Calu3 (cell line): ENCODE measurements at regions not wholly inside any gene's neighbourhood (a gene's known extent, or its start where the extent isn't known, plus 50 kb on each side); places are given as distances from the start of the nearest gene placed in this dataset.

ENCODE experiments used
- BruUV-seq: library from RNA; stranded (reverse); fragments of 400-500 nt; replicated peaks from 2 replicates; lab custom pipeline; 2021; lab: Mats Ljungman, UMichigan
- CTCF ChIA-PET: fragments of 300-600 bp; sonication (Branson Sonifier 250); formaldehyde crosslinking; loops from one replicate; lab custom pipeline; 2022; ENCODE audit warnings: antibody characterized with exemption; lab: Charles Lee
- DNase-seq: peaks from one replicate; pipeline ENCODE4 v3.0.0; 2022
- H3K27ac Mint-ChIP-seq: one replicate; pipeline ENCODE4 v1.8.0; 2022; ENCODE audit warnings: mixed read lengths; ENCODE audit not compliant: unreplicated experiment
- H3K27me3 Mint-ChIP-seq: one replicate; pipeline ENCODE4 v1.8.0; 2022; ENCODE audit warnings: mixed read lengths; ENCODE audit not compliant: unreplicated experiment
- H3K36me3 Mint-ChIP-seq: one replicate; pipeline ENCODE4 v1.8.0; 2022; ENCODE audit warnings: mild to moderate bottlenecking, moderate library complexity, mixed read lengths; ENCODE audit not compliant: insufficient read depth, unreplicated experiment
- H3K4me1 Mint-ChIP-seq: one replicate; pipeline ENCODE4 v1.8.0; 2022; ENCODE audit warnings: mild to moderate bottlenecking, low read depth, mixed read lengths; ENCODE audit not compliant: unreplicated experiment
- H3K4me3 Mint-ChIP-seq: one replicate; pipeline ENCODE4 v1.8.0; 2022; ENCODE audit warnings: mild to moderate bottlenecking, low read depth, moderate library complexity, mixed read lengths; ENCODE audit not compliant: unreplicated experiment
- H3K9me3 Mint-ChIP-seq: one replicate; pipeline ENCODE4 v1.8.0; 2022; ENCODE audit warnings: low read depth, mixed read lengths; ENCODE audit not compliant: unreplicated experiment
- intact Hi-C: fragments of 100-400 bp; cut with micrococcal nuclease; formaldehyde crosslinking; loops from one replicate; pipeline ENCODE4 v1.10.0; 2022; ENCODE audit not compliant: unreplicated experiment
- TF ChIP-seq, protein P1 (sequence below): fragments of 200-600 bp; IDR thresholded peaks from one replicate; pipeline ENCODE4 v1.8.0; 2022; ENCODE audit warnings: antibody characterized with exemption; ENCODE audit not compliant: unreplicated experiment

DNA sequence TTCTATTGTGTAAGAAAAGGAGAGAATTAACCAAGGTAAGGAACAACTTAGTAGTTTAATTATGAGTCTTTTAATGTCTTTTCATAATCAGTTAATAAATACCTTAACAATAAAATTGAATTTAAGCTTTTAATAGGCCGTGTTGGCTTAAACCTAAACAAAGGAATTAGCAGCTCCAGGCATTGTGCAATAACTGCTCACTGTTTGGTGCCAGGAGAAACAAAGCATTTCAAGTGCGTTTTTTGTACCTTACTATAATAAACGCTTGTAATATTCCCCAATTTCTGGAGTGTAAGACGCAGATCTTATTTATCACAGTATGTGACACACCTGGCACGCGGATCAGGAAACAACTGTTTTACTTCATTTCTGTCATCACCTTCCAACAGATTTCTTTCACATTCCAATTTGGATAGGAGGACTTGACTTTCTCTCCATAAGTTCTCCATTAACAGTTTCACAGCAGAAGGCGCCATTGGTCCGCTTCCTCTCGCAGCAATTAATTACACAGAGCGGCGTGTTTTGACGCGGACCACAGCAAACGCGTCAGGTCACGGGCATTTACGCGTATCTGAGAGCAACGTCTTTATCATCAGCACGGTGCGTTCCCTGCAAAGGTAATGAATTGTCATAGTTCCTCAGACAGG, 335.8 kb upstream of the NT5E start:
- H3K27ac Mint-ChIP-seq, result no peak overlapping the region
- CTCF ChIA-PET, result interaction anchor here (0.7 kb wide), 1 partner anchor 460 kb away, joined by 3 read pairs; no protein-coding TSS in a partner anchor
- H3K27me3 Mint-ChIP-seq, result no peaks in the 10 kb centered on the region

DNA sequence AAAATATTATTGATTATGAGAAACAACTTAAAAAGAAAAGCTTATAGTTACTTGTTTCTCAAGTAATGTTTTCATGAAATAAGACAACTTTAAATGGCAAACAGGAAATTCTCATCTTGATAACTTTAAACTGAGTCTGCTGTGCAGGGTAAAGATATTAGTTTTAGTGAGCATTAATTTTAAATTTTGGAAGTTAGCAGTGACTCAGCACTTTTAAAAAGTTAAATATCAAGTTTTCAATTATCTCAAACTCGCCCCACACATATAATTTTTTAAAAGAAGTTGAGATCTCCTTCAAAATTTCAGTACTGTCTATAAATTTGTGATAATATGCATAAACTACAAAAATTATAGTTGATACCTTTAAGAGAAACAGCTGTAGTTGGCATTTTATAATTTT, 337.3 kb upstream of the NT5E start:
- intact Hi-C loops, result no loop called here
- H3K36me3 Mint-ChIP-seq, result no peaks in the 10 kb centered on the region
- H3K9me3 Mint-ChIP-seq, result no peaks in the 10 kb centered on the region
- H3K4me1 Mint-ChIP-seq, result no peaks in the 10 kb centered on the region
- TF ChIP-seq, protein P1, sequence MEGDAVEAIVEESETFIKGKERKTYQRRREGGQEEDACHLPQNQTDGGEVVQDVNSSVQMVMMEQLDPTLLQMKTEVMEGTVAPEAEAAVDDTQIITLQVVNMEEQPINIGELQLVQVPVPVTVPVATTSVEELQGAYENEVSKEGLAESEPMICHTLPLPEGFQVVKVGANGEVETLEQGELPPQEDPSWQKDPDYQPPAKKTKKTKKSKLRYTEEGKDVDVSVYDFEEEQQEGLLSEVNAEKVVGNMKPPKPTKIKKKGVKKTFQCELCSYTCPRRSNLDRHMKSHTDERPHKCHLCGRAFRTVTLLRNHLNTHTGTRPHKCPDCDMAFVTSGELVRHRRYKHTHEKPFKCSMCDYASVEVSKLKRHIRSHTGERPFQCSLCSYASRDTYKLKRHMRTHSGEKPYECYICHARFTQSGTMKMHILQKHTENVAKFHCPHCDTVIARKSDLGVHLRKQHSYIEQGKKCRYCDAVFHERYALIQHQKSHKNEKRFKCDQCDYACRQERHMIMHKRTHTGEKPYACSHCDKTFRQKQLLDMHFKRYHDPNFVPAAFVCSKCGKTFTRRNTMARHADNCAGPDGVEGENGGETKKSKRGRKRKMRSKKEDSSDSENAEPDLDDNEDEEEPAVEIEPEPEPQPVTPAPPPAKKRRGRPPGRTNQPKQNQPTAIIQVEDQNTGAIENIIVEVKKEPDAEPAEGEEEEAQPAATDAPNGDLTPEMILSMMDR, result no peak
- CTCF ChIA-PET, result no interaction called here
- H3K4me3 Mint-ChIP-seq, result no peak overlapping the region
- no peak overlapping the region for H3K27ac Mint-ChIP-seq
- H3K27me3 Mint-ChIP-seq, result no peaks in the 10 kb centered on the region
- BruUV-seq, result no TSS peak
- DNase-seq, result no peak

More for the DNA sequence above, 335.8 kb upstream of the NT5E start:
- no TSS peak for BruUV-seq
- intact Hi-C loops, result no loop called here
- TF ChIP-seq, protein P1, result no peak
- Mint-ChIP-seq H3K4me1 (peaks cover 5% of the 10 kb centered on the region), H3K36me3 (no peaks in the 10 kb centered on the region), H3K4me3 (no peak overlapping the region), H3K9me3 (no peaks in the 10 kb centered on the region)
- no peak for DNase-seq

DNA sequence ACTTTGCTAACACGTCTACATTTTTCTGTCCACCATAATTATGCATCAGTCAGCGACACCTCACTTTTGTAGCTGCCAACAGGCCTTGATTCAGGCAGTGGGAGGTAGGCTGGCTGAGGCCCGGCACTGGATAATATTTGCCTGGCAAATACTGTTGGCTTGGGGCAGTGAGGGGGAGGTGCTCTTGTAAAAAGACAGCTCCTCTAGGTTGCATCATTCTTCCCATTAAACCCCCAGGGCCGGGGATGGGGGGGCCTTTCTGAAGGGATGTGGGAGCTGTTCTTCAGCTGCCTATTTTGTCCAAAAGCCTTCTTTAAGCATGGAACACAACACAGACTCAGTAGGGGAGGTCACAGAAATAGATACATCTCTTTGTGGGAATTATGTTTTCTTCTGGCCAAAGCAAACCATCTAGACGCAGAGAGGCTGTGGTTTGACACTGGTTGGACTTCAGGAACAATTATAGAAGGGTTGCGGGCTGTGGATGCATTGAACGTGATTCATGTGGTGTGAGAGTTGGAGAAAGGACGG, 338.3 kb upstream of the NT5E start:
- TF ChIP-seq, protein P1, result no peak
- CTCF ChIA-PET, result no interaction called here
- Mint-ChIP-seq H3K9me3 (no peaks in the 10 kb centered on the region), H3K36me3 (no peaks in the 10 kb centered on the region), H3K4me1 (no peaks in the 10 kb centered on the region), H3K27me3 (no peaks in the 10 kb centered on the region), H3K27ac (no peak overlapping the region), H3K4me3 (no peak overlapping the region)
- BruUV-seq, result no TSS peak
- intact Hi-C loops, result no loop called here
- no peak for DNase-seq

DNA sequence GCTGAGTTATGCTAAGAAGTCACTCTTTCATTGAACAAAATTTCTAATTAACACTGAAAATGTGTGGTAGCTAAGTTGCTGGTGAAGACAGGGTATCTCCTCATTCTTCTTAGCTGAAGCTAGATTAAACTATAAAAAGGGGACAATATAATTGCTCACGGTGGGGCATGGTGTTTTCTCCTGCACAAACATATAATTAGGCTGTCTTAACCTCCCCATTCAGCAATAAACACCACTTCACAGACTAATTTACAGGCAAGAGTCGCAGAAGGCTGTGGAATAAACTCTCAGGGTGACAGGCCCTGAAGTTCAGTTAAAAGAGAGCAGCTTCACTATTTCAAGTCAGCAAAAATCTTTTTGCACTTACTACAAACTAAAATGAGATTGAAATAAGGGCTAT, 338.9 kb upstream of the NT5E start:
- no peaks in the 10 kb centered on the region for H3K36me3 Mint-ChIP-seq
- BruUV-seq, result no TSS peak
- CTCF ChIA-PET, result no interaction called here
- no peak overlapping the region for H3K27ac Mint-ChIP-seq
- no peak for DNase-seq
- no peaks in the 10 kb centered on the region for H3K27me3 Mint-ChIP-seq
- H3K9me3 Mint-ChIP-seq, result no peaks in the 10 kb centered on the region
- no peaks in the 10 kb centered on the region for H3K4me1 Mint-ChIP-seq
- no peak overlapping the region for H3K4me3 Mint-ChIP-seq
- intact Hi-C loops, result no loop called here
- TF ChIP-seq, protein P1, result no peak
